ENCODE measurements at regions not wholly inside any gene's neighbourhood (a gene's known extent, or its start where the extent isn't known, plus 50 kb on each side); places are given as distances from the start of the nearest gene placed in this dataset.
"Not testable (repeated sequence)": the region's sequence is repeated elsewhere in the genome, so short reads cannot be mapped to it uniquely, and the experiment has no call there.

DNA sequence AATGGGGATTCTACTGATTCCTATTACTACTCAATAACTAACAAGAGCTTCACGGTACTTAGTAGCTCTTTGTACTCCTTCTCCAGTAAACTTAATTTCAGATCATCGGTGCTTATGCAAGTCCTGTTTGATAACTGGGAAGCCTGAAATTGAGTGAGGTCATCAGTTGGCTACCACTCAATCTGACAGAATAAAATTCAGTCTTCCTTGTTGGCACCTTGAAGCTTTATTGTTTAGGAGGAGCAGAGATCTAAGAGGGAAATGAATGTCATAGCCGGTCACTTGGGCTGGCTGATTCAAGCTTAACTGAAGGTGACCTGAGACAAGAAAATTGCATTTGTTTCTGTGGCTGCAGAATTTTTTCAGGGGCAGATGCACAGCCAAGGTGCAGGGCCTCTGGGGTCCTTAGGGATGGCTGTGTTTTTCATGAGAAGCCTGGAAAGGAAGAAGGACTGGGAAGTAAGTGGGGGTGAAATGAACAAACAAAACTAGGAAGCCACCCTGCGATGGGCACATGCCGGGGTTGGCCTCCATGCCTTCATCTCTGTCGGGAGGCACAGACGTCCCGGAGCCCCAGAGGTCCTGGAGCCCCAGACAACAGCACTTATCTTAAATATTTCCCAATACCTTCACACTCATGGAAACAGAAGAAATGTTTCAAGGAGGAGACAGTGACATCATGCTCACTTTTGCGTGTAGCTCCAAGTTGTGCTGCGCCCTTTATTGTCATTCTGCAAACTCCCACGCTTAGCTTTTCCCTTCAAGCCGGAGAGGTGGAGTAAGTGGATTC, 85.0 kb upstream of the KIF5B start:
- TF ChIP-seq, protein P1, sequence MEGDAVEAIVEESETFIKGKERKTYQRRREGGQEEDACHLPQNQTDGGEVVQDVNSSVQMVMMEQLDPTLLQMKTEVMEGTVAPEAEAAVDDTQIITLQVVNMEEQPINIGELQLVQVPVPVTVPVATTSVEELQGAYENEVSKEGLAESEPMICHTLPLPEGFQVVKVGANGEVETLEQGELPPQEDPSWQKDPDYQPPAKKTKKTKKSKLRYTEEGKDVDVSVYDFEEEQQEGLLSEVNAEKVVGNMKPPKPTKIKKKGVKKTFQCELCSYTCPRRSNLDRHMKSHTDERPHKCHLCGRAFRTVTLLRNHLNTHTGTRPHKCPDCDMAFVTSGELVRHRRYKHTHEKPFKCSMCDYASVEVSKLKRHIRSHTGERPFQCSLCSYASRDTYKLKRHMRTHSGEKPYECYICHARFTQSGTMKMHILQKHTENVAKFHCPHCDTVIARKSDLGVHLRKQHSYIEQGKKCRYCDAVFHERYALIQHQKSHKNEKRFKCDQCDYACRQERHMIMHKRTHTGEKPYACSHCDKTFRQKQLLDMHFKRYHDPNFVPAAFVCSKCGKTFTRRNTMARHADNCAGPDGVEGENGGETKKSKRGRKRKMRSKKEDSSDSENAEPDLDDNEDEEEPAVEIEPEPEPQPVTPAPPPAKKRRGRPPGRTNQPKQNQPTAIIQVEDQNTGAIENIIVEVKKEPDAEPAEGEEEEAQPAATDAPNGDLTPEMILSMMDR (IDR thresholded peaks at IDR 0.05; ENCODE audit: insufficient read depth, missing control alignments): no peak
- DNase-seq (ENCODE audit: insufficient read length, low spot score) (no peak), FAIRE-seq (no peak)

DNA sequence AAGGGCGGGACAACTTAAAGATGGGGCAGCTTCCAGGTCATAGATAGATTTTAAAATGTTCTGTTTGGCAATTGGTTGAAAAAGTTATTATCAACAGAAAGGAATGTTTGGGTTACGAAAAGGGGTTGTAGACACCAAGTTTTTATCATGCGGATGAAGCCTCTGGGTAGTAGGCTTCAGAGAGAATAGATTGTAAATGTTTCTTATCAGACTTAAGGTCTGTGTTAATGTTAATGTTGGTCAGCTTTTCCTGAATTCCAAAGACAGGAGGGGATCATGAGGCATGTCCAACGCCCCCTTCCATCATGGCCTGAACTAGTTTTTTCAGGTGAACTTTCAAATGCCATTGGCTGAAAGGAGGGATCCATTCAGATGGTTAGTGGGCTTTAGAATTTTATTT, 84.2 kb upstream of the KIF5B start:
- FAIRE-seq (no peak), DNase-seq (ENCODE audit: insufficient read length, low spot score) (no peak)
- TF ChIP-seq, protein P1 (IDR thresholded peaks at IDR 0.05; ENCODE audit: insufficient read depth, missing control alignments): no peak

DNA sequence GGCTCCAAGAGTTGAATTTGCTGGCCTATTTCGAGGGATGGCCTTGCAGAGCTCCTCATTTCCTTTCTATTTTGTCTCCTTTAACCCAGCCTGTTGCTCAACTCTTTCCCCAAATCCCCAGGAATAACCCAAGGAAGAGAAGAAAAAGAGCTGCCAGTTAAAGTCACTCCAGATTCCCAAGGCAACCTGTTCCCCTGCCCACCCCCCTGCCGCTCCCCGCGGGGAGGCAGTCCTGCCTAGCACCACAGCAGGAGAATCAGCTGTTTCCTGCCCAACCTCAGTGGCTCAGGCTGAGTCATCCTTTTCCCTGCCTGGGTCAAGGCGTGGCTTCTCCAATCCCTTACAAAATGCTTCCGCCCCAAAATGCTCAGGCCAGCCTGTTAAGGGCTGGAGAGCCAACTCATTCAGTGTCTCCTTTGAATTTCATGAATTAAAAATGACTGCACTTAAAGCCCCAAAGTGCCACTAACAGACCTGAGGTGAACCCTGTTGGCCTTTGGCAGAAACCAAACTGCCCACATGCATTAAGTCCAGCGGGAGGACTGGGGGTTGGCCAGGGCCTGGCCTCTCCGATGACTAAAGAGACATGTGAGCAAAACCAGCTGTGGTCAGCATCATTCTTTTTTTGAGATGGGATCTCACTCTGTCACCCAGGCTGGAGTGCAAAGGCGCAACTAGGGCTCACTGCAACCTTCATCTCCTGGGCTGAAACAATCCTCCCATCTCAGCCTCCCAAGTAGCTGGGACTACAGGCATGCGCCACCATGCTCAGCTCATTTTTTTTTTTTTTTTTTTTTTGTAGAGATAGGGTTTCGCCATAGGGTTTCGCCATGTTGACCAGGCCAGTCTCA, 83.2 kb upstream of the KIF5B start:
- DNase-seq (ENCODE audit: insufficient read length, low spot score) (no peak), FAIRE-seq (no peak)
- TF ChIP-seq, protein P1 (IDR thresholded peaks at IDR 0.05; ENCODE audit: insufficient read depth, missing control alignments): no peak

DNA sequence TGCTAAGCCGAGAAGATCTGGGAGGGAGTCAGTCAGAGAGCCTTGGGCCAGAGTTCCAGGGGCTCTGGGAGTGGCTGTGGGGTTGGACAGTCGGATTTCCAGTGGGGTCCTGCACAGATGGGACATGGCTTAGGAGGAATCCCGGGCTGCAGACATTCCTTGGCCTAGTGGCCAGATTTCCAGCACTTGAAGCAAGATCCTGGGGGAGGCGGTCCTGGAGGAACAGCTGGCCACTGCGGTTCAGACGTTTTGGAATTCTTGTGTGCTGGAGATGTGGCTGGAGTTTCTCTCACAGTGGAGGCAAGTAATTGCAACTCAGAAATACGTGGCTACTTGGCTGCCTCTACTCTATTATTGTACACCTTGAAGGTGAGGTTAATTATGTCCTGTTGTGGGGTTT, 80.7 kb upstream of the KIF5B start:
- not testable (repeated sequence) for FAIRE-seq; DNase-seq (ENCODE audit: insufficient read length, low spot score)

DNA sequence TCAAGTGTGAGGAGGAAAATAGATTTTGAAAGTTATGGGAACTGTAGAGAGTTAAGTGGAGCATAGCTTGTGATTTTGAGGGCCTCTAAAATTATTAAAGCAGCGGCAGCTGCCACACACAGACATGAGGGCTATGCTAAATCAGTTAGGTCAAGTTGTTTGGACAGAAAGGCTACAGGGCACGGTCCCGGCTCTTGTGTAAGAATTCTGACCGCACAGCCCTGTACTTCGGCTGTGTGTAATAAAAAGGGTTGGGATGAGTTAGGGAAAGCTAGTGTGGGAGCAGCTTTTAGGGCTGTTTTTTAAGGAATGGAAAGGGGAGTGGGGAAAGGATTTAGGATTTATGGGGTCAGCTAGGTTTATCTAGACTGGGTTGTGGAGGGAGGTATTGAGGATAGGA, 79.6 kb upstream of the KIF5B start:
- FAIRE-seq; DNase-seq (ENCODE audit: insufficient read length, low spot score): not testable (repeated sequence)

DNA sequence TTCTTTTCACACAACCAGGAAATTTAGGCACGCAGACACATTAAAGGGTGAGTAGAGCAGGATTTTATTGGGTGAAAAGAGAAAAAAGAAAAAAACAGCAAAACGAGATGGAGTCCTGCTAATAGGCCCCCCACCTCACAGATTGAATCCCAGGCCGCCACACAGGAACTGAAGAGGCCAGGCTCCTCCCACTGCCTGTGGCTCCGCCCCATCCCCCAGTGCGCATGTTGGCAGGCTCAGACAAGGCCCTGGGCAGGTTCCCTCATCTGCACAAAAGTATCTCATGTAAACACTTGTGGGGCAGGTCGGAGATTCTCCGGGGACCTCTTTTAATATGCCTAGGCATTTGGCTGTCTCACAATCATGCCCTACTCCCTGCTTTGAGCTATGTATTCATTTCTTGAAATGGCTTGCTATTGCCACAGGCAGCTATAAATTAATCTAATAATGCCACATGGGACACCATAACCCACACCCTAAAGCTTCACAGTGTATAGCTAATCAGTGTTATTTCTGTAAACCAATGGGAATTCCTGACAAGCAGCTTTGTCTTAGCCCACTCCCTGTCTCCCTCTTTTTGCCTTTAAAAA, 76.2 kb upstream of the KIF5B start:
- TF ChIP-seq, protein P1 (IDR thresholded peaks at IDR 0.05; ENCODE audit: insufficient read depth, missing control alignments): no peak
- no peak for FAIRE-seq
- no peak for DNase-seq (ENCODE audit: insufficient read length, low spot score)

DNA sequence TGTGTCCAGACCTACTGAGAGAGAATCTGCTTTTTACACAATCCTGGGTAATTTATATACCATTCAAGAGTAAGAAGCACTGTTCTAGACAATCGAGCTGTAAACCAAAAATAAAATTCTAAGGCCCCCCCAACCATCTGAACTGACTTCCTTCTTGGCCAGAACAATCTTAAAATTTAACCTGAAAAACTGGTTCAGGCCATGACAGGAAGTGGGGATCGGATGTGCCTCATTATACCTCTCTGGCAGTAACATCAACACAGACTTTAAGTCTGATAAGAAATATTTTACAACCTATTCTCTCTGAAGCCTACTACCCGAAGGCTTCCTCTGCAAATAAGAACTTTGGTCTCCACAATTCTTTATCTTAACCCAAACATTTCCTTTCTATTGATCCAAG, 75.2 kb upstream of the KIF5B start:
- TF ChIP-seq, protein P1 (IDR thresholded peaks at IDR 0.05; ENCODE audit: insufficient read depth, missing control alignments): no peak

DNA sequence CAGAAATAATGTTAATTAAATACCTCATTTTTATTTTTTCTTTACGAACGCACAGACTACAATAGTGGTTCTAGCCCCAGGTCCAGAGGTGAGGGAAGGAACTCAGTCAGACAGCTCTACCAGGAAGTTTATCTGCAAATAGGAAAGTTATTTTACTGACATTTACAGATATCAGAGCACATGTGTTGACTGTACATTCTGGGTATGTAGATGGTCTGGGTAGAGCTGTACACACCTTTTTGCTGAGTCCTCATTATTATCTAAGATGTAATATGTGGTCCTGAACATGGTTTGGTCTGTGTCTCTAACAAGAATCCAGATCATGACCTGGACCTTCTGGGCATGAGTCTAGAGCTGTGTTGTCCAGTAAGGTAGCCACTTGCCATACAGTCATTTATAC, 74.6 kb upstream of the KIF5B start:
- FAIRE-seq (no peak), DNase-seq (ENCODE audit: insufficient read length, low spot score) (no peak)
- TF ChIP-seq, protein P1 (IDR thresholded peaks at IDR 0.05; ENCODE audit: insufficient read depth, missing control alignments): no peak

More for the DNA sequence above, 75.2 kb upstream of the KIF5B start:
- FAIRE-seq: no peak
- DNase-seq (ENCODE audit: insufficient read length, low spot score): no peak
